Neural progenitor cell (in vitro differentiated cells): ENCODE measurements at regions not wholly inside any gene's neighbourhood (a gene's known extent, or its start where the extent isn't known, plus 50 kb on each side); places are given as distances from the start of the nearest gene placed in this dataset.

ENCODE experiments used
- DNase-seq: peaks from one replicate; pipeline ENCODE4 v3.0.0-alpha.2; 2016; ENCODE audit warnings: low spot score
- H2AFZ ChIP-seq: fragments of 200-600 bp; sonication (generic); replicated peaks from 2 replicates; pipeline ENCODE4 v1.6.1; 2016; ENCODE audit warnings: antibody characterized with exemption
- H3F3A ChIP-seq: fragments of 200-600 bp; sonication (generic); 2 replicates; pipeline ENCODE4 v1.6.1; 2016; ENCODE audit warnings: antibody characterized with exemption, low read depth
- H3K27ac ChIP-seq: fragments of 200-600 bp; sonication (generic); 2 replicates; pipeline ENCODE4 v1.5.1; 2016; ENCODE audit warnings: mild to moderate bottlenecking
- H3K27me3 ChIP-seq: fragments of 200-600 bp; sonication (generic); 2 replicates; pipeline ENCODE4 v1.6.1; 2016; ENCODE audit warnings: mild to moderate bottlenecking, moderate library complexity
- H3K36me3 ChIP-seq: fragments of 200-600 bp; sonication (generic); 2 replicates; pipeline ENCODE4 v1.5.1; 2016
- H3K4me1 ChIP-seq: fragments of 200-600 bp; sonication (generic); 2 replicates; pipeline ENCODE4 v1.6.1; 2016; ENCODE audit warnings: mixed run types
- H3K4me2 ChIP-seq: fragments of 200-600 bp; sonication (generic); 2 replicates; pipeline ENCODE4 v1.6.1; 2016
- H3K4me3 ChIP-seq: fragments of 200-600 bp; sonication (generic); 2 replicates; pipeline ENCODE4 v1.5.1; 2016
- H3K79me2 ChIP-seq: fragments of 200-600 bp; sonication (generic); 2 replicates; pipeline ENCODE4 v1.6.1; 2016; ENCODE audit warnings: low read depth
- H3K9ac ChIP-seq: fragments of 200-600 bp; sonication (generic); 2 replicates; pipeline ENCODE4 v1.6.1; 2016
- H3K9me3 ChIP-seq: fragments of 200-600 bp; sonication (generic); 2 replicates; pipeline ENCODE4 v1.5.1; 2016; ENCODE audit warnings: low read depth
- H4K20me1 ChIP-seq: fragments of 200-600 bp; sonication (generic); 2 replicates; pipeline ENCODE4 v1.6.1; 2016; ENCODE audit warnings: low read depth
- H3K27ac Mint-ChIP-seq: 3 replicates; pipeline ENCODE4 v1.8.0; 2021; ENCODE audit warnings: mixed read lengths
- H3K27me3 Mint-ChIP-seq: 2 replicates; pipeline ENCODE4 v1.8.0; 2022; ENCODE audit warnings: low read depth, mild to moderate bottlenecking, inconsistent platforms, moderate library complexity, mixed read lengths; ENCODE audit not compliant: insufficient read depth
- H3K36me3 Mint-ChIP-seq: 3 replicates; pipeline ENCODE4 v1.8.0; 2021; ENCODE audit warnings: mixed read lengths
- H3K4me1 Mint-ChIP-seq: 3 replicates; pipeline ENCODE4 v1.8.0; 2021; ENCODE audit warnings: mixed read lengths
- H3K4me3 Mint-ChIP-seq: 3 replicates; pipeline ENCODE4 v1.8.0; 2021; ENCODE audit warnings: mild to moderate bottlenecking, moderate library complexity, mixed read lengths
- H3K9me3 Mint-ChIP-seq: 3 replicates; pipeline ENCODE4 v1.8.0; 2020; ENCODE audit warnings: mixed read lengths
- EZH2 ChIP-seq: fragments of 200-600 bp; sonication (generic); IDR thresholded peaks from 2 replicates; pipeline ENCODE4 v1.6.1; 2017; ENCODE audit warnings: antibody characterized with exemption, mild to moderate bottlenecking, moderate library complexity
- EZH2phosphoT487 ChIP-seq: fragments of 200-600 bp; sonication (generic); IDR thresholded peaks from 2 replicates; pipeline ENCODE4 v1.6.1; 2017; ENCODE audit warnings: antibody characterized with exemption
- TF ChIP-seq, protein P1 (sequence below): fragments of 200-600 bp; sonication (generic); IDR thresholded peaks from 2 replicates; pipeline ENCODE4 v1.5.1; 2017; ENCODE audit warnings: antibody characterized with exemption, mild to moderate bottlenecking

DNA sequence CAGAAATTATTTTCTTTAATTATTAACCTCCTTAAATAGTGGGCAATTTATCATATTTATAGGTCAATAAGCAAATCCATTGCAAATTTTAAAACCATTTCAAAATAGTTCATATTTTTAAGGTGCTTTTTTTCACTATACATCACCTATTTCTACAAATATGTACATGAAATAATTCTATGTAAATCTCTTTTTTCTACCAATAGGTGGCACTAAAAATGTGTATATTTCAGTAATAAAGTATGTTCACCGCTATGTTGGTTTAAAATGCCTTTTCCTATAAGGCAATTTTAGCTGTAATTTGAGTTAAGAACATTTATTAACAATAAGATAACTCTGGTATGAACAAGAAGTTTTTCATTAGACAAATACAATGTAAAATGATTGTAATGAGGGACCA is 672.2 kb downstream of the KCTD8 start:
- Histone ChIP-seq H3K36me3 (no peaks in the 10 kb centered on the region), H3K9me3 (no peaks in the 10 kb centered on the region), H3K4me3 (no peak overlapping the region), H3K27ac (no peak overlapping the region), H4K20me1 (no peaks in the 10 kb centered on the region), H3K4me2 (no peak overlapping the region), H3K9ac (no peak overlapping the region), H3K79me2 (no peaks in the 10 kb centered on the region), H3K27me3 (no peaks in the 10 kb centered on the region), H3F3A (no peaks in the 10 kb centered on the region), H2AFZ (no peak overlapping the region), H3K4me1 (no peaks in the 10 kb centered on the region)
- Mint-ChIP-seq H3K4me3 (no peak overlapping the region), H3K36me3 (no peaks in the 10 kb centered on the region), H3K27me3 (no peaks in the 10 kb centered on the region), H3K9me3 (no peaks in the 10 kb centered on the region), H3K27ac (no peak overlapping the region), H3K4me1 (peaks cover 2% of the 10 kb centered on the region)
- no peak for DNase-seq
- no peak for TF ChIP-seq EZH2phosphoT487
- TF ChIP-seq, protein P1, sequence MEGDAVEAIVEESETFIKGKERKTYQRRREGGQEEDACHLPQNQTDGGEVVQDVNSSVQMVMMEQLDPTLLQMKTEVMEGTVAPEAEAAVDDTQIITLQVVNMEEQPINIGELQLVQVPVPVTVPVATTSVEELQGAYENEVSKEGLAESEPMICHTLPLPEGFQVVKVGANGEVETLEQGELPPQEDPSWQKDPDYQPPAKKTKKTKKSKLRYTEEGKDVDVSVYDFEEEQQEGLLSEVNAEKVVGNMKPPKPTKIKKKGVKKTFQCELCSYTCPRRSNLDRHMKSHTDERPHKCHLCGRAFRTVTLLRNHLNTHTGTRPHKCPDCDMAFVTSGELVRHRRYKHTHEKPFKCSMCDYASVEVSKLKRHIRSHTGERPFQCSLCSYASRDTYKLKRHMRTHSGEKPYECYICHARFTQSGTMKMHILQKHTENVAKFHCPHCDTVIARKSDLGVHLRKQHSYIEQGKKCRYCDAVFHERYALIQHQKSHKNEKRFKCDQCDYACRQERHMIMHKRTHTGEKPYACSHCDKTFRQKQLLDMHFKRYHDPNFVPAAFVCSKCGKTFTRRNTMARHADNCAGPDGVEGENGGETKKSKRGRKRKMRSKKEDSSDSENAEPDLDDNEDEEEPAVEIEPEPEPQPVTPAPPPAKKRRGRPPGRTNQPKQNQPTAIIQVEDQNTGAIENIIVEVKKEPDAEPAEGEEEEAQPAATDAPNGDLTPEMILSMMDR, result peak; percentile 57

DNA sequence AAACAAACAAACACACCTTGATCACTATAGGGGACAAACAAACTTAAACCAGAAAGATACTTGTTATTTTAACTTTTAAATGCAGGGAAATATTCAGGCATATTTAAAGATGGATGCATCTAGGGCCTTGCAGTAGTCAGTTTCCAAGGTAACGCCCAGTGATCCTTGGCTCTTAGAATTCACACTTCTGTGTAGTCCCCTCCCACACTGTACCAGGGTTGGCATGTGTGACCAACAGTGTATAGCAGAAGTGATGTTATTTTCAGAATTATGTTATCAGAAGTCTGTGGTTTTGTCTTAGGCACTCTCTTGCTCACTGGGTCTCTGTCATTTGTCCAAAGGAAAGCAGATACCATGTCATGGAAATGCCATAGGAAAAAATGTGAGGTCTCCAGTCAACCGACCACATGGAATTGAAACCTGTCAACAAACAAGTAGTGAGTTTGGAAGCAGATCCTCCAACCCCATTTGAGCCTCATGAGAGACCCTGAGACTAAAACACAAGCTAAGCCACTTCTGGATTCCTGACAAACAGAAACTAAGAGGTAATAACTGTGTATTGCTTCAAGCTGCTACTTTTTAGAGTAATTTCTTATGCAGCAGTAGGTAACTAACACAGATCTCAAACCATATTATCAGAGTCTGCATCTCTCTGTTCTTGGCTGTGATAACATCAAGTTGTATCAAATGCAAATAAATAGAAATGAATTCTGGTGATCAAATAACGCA is 670.3 kb downstream of the KCTD8 start:
- Histone ChIP-seq H3K36me3 (no peaks in the 10 kb centered on the region), H3K4me1 (no peaks in the 10 kb centered on the region), H3K9ac (no peak overlapping the region), H3F3A (no peaks in the 10 kb centered on the region), H3K9me3 (no peaks in the 10 kb centered on the region), H3K27me3 (no peaks in the 10 kb centered on the region), H2AFZ (no peak overlapping the region), H3K4me2 (no peak overlapping the region), H3K4me3 (no peak overlapping the region), H3K27ac (no peak overlapping the region), H4K20me1 (no peaks in the 10 kb centered on the region), H3K79me2 (no peaks in the 10 kb centered on the region)
- Mint-ChIP-seq H3K4me3 (no peak overlapping the region), H3K4me1 (peaks cover 2% of the 10 kb centered on the region), H3K36me3 (no peaks in the 10 kb centered on the region), H3K9me3 (no peaks in the 10 kb centered on the region), H3K27ac (no peak overlapping the region), H3K27me3 (no peaks in the 10 kb centered on the region)
- TF ChIP-seq EZH2phosphoT487, result no peak
- TF ChIP-seq, protein P1, result no peak
- TF ChIP-seq EZH2, result no peak
- no peak for DNase-seq

DNA sequence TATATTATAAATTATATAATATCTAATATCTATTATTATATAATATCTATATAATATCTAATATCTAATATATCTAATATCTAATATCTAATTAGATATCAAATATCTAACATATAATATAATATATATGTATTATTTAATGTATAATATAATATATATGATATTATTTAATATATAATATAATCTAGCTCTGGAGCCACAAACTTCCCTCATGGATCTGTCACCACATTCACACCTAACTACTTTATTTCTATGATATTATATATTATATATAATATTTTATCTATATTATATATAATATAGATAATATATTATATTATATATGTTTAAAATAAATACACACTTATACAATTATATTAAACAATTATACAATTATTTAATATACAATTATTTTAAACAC is 667.5 kb downstream of the KCTD8 start:
- Mint-ChIP-seq H3K36me3 (no peaks in the 10 kb centered on the region), H3K27me3 (no peaks in the 10 kb centered on the region), H3K4me1 (peaks cover 2% of the 10 kb centered on the region), H3K4me3 (no peak overlapping the region), H3K27ac (no peak overlapping the region), H3K9me3 (no peaks in the 10 kb centered on the region)
- Histone ChIP-seq H4K20me1 (no peaks in the 10 kb centered on the region), H3K4me3 (no peak overlapping the region), H2AFZ (no peak overlapping the region), H3K79me2 (no peaks in the 10 kb centered on the region), H3K36me3 (no peaks in the 10 kb centered on the region), H3K9me3 (no peaks in the 10 kb centered on the region), H3F3A (no peaks in the 10 kb centered on the region), H3K9ac (no peak overlapping the region), H3K4me1 (no peaks in the 10 kb centered on the region), H3K27me3 (no peaks in the 10 kb centered on the region), H3K27ac (no peak overlapping the region), H3K4me2 (no peak overlapping the region)
- DNase-seq, result no peak
- TF ChIP-seq EZH2 (no peak), EZH2phosphoT487 (no peak)
- TF ChIP-seq, protein P1, result no peak
